Mucosa of descending colon (tissue), 3 donors: ENCODE measurements at regions not wholly inside any gene's neighbourhood (a gene's known extent, or its start where the extent isn't known, plus 50 kb on each side); places are given as distances from the start of the nearest gene placed in this dataset.
"Not testable (repeated sequence)": the region's sequence is repeated elsewhere in the genome, so short reads cannot be mapped to it uniquely, and the experiment has no call there.

Experiments used
- ATAC-seq: fragments of 200-7000 bp; cut with Tn5 transposase; one replicate; pipeline ENCODE4 v1.9.1; 2020; ENCODE audit warnings: mild to moderate bottlenecking, moderate library complexity
- DNase-seq, 3 donors: peaks; one replicate each; pipeline ENCODE4 v3.0.0-alpha.2; 2020
- H3K36me3 ChIP-seq: fragments of 200-600 bp; one replicate; pipeline ENCODE4 v1.8.0; 2021; ENCODE audit warnings: low read depth, mild to moderate bottlenecking
- H3K4me1 ChIP-seq: fragments of 200-600 bp; one replicate; pipeline ENCODE4 v1.8.0; 2021; ENCODE audit warnings: low read depth, mild to moderate bottlenecking
- H3K4me3 ChIP-seq: fragments of 200-600 bp; one replicate; pipeline ENCODE4 v1.8.0; 2021; ENCODE audit warnings: mild to moderate bottlenecking
- H3K9me3 ChIP-seq: fragments of 200-600 bp; one replicate; pipeline ENCODE4 v1.8.0; 2021; ENCODE audit warnings: mild to moderate bottlenecking
- intact Hi-C, 2 donors: fragments of 100-400 bp; cut with DNase I in 1 of 2; cut with micrococcal nuclease in 1 of 2; formaldehyde crosslinking; loops; one replicate each; pipeline versions ENCODE4 v1.11.0 to v1.11.1; 2022; cut with DNase I, micrococcal nuclease
- TF ChIP-seq, protein P1 (sequence below): fragments of 200-600 bp; IDR thresholded peaks from one replicate; pipeline ENCODE4 v1.8.0; 2022; ENCODE audit warnings: antibody characterized with exemption, mild to moderate bottlenecking
- donor health status: DM: no; HTN: no; CAD: no; lungs with moderate emphysema.
- donor health status: DM: no; HTN: no; CAD: no.
- donor health status: DM: no; HTN: yes; CAD: no.

DNA sequence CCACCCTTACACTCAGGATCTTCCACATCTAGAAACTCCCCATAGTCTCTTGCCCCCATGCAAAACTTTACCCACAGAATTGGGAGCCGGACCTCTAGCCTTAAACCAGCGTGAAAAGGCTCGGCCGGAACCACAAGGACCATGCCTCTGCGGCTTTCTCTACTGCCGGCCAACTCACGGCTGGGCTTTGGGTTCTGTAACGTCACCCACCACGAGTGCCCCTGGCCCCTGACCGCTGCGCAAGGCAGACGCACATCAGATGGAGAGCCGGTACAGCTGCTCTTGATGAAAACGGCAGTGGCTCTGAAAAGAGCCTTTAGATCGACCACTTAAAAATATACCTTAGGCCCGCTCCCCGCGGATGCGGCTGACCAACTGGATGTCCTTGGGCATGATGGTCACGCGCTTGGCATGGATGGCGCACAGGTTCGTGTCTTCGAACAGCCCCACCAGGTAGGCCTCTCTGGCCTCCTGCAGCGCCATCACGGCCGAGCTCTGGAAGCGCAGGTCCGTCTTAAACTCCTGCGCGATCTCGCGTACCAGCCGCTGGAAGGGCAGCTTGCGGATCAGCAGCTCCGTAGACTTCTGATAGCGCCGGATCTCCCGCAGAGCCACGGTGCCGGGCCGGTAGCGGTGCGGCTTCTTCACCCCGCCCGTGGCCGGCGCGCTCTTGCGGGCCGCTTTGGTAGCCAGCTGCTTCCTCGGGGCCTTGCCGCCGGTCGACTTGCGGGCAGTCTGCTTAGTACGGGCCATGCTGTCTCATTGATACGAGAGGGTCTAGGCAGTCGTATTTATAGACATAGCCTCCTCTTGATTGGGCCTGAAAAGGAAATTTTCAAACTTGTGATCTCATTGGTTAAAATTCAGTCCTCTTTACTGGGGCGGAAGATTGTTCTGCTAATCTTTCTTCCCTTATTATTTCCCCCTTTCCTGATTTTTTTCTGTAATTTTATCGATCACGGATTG is 66.3 kb downstream of the FAM72C start:
- H3K4me1 ChIP-seq, H3K9me3 ChIP-seq, H3K4me3 ChIP-seq, intact Hi-C loops, H3K36me3 ChIP-seq: not testable (repeated sequence)
- peak; percentile 22 to 59 (median 34) for DNase-seq
- peak; percentile 43 for ATAC-seq

DNA sequence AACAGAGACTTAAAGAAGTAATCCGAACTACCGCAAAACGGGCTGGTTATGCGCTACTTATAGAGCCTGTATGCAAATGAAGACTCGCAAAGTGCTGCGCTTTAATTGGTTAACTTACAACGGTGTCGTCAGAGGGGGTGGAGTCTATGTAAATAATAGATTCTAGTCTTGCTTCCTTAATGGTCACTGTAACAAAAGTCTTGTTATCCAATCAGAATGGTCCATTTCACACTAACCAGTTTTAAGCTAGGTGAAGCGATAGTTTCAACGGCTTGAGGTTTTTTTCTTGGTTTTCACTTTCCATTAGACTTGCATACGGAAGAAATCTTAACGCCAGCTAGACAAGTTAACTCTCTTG is 67.2 kb downstream of the FAM72C start:
- DNase-seq, H3K36me3 ChIP-seq, H3K4me3 ChIP-seq, H3K4me1 ChIP-seq, intact Hi-C loops, H3K9me3 ChIP-seq: not testable (repeated sequence)
- peak; percentile 94 for ATAC-seq

DNA sequence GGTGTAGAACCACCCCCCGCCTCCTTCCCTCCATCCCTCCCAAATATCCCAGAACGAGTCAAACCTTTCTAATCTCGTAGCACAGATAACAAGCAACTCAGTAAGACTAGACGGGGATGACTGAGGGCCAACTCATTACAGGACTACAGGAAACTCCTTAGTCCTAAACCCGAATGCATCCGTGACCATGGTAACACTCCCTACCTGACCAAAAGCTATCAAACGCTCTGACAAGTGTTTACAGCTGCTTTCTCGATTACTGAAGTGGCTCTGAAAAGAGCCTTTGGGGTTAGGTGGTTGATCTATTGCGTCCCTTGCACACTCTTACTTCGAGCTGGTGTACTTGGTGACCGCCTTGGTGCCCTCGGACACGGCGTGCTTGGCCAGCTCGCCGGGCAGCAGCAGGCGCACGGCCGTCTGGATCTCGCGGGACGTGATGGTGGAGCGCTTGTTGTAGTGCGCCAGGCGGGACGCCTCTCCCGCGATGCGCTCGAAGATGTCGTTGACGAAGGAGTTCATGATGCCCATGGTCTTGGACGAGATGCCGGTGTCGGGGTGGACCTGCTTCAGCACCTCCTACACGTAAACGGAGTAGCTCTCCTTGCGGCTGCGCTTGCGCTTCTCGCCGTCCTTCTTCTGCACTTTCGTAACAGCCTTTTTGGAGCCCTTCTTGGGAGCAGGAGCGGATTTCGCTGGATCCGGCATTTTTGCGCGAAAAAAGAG is 67.7 kb downstream of the FAM72C start:
- intact Hi-C loops, H3K4me1 ChIP-seq, H3K9me3 ChIP-seq, H3K36me3 ChIP-seq, H3K4me3 ChIP-seq: not testable (repeated sequence)
- peak; percentile 46 for ATAC-seq
- DNase-seq = peak; percentile 26 to 48 (median 33)

DNA sequence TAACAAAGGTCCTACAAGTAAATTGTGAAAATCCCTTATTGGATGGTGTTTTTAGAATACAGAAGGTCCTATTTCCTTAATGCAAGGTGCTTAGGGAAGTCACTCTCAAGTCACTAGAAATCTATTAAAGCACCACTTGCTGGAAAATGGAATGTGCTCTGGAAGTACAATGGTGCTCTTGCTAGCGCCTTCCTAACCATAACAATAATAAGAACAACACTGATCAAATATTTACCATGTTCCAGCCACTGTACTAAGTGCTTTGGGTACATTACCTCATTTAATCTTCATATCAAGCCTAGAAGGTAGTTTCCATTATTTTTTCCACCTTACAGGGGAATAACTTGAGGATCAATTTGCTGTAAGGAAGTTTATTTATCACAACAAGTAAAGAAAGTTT is 75.4 kb downstream of the FAM72C start:
- ATAC-seq, H3K36me3 ChIP-seq, DNase-seq, intact Hi-C loops, H3K4me3 ChIP-seq, H3K4me1 ChIP-seq, H3K9me3 ChIP-seq: not testable (repeated sequence)

DNA sequence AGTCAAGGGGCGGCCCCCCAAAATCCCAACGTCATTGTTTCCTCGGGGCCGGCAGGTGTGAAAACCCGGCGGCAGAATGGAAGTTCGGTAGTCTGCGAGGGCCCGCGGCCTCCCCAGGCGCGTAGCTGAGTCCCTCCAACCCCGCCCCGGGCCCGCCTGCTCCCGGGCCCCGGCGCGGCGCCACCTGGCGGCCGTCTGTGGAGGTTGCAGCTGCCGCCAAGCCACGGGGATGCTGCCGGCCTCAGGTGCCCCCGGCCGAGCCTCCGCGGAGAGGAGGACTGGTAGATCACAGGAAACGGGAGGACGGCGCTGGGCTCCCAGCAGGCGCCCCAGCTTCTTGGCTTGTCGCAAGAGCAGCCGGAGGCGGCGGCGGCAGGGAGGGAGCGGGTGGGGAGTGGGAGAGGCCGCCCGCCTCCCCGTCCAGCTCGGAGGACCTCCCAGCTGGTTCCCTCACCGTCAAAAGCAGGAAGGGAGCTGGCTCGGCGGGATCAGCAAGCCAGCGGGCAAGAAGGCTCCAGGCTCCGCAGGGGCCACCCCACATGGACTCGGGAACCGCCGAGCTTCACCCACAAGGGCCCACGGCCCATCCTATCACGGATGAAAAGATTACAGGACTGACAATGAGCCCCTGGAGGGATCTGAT is 86.7 kb downstream of the FAM72C start:
- H3K4me1 ChIP-seq, H3K4me3 ChIP-seq, H3K9me3 ChIP-seq, intact Hi-C loops, H3K36me3 ChIP-seq: not testable (repeated sequence)
- peak; percentile 97 for ATAC-seq
- TF ChIP-seq, protein P1, sequence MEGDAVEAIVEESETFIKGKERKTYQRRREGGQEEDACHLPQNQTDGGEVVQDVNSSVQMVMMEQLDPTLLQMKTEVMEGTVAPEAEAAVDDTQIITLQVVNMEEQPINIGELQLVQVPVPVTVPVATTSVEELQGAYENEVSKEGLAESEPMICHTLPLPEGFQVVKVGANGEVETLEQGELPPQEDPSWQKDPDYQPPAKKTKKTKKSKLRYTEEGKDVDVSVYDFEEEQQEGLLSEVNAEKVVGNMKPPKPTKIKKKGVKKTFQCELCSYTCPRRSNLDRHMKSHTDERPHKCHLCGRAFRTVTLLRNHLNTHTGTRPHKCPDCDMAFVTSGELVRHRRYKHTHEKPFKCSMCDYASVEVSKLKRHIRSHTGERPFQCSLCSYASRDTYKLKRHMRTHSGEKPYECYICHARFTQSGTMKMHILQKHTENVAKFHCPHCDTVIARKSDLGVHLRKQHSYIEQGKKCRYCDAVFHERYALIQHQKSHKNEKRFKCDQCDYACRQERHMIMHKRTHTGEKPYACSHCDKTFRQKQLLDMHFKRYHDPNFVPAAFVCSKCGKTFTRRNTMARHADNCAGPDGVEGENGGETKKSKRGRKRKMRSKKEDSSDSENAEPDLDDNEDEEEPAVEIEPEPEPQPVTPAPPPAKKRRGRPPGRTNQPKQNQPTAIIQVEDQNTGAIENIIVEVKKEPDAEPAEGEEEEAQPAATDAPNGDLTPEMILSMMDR = peak; percentile 9
- DNase-seq = peak; percentile 60 to 74 (median 66)

DNA sequence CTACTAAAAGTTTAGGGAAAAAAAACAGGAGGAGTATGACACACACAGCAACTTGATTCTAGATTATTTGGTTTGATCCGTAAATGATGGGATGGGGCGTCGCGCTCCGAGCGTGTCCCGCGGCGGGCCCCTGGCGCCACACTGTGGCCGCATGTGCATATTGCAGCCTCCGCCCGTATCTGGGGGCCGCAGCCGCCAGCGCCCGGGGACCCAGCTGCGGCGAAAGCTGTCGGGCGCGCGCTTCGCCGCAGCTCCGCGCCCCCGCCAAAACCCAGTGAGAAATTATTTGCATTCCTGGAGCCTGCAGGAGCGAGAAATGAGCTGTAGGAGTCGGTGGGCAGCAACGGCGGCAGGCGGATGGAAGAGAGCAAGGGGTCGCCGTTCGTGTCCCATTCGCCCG is 87.3 kb downstream of the FAM72C start:
- H3K4me1 ChIP-seq, intact Hi-C loops, H3K9me3 ChIP-seq, H3K4me3 ChIP-seq, H3K36me3 ChIP-seq: not testable (repeated sequence)
- ATAC-seq (peak; percentile 92), DNase-seq (peak in 2 of 3 donors; percentile 33 to 48)

DNA sequence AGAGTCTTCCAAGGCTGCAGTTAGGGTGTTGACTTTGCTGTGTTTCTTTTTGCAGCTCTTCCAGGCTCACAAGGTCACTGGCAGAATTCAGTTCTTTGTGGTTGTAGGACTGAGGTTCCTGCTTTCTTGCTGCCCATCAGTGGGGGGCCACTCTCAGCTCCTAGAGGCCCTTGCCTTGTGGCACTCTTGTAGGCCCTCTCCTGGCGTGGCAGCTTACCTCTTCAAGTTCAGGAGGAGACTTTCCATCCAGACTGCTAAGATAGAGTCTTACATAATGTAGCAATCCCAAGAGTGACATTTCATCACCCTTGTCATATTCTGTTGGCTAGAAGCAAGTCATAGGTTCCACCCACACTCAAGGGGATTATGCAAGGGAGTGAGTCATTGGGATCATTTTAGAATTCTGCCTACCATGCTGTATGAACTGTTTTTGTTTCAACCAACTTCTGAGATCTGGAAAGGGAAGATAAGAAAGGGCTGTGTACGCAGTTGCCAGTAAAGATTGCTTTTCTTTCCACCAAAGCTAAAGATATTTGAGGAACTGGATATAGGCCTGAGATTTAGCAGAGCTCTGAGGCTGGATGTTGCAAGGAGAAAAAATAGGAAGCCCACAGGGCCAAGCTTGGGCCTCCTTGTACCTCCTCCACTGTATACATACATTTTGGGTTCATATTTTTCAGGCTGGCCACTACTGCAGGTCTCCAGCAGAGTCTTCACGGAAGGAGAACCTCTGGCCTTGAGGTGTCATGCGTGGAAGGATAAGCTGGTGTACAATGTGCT is 91.8 kb downstream of the FAM72C start:
- intact Hi-C loops, DNase-seq, H3K9me3 ChIP-seq, H3K4me3 ChIP-seq, H3K4me1 ChIP-seq, H3K36me3 ChIP-seq: not testable (repeated sequence)
- ATAC-seq = peak; percentile 32

DNA sequence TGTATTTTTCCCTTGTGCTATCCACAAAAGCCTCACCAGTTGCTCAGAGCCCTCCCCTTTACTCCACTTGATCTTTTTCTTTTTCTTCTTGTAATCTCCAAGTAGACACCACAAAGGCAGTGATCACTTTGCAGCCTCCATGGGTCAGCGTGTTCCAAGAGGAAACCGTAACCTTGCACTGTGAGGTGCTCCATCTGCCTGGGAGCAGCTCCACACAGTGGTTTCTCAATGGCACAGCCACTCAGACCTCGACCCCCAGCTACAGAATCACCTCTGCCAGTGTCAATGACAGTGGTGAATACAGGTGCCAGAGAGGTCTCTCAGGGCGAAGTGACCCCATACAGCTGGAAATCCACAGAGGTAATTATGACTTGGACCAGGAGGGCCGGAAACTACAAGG is 95.8 kb downstream of the FAM72C start:
- H3K4me3 ChIP-seq, H3K36me3 ChIP-seq, ATAC-seq, H3K4me1 ChIP-seq, intact Hi-C loops, H3K9me3 ChIP-seq, DNase-seq: not testable (repeated sequence)

DNA sequence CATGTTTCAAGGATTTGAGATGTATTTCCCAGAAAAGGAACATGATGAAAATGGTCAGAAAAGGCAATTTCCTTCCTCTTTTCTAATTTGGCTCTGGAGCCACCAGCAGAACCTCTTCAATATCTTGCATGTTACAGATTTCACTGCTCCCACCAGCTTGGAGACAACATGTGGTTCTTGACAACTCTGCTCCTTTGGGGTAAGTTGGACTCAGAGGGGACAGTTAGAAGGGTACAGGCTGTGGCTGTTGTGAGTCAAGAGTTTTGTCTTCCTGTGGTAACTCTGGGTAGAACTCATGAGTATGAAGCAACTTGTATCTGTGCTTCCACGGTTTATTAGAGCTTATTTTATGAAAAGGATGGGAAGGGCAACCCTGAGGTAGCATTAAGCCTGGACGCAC is 97.2 kb downstream of the FAM72C start:
- DNase-seq, ATAC-seq, H3K4me1 ChIP-seq, intact Hi-C loops, H3K9me3 ChIP-seq, H3K4me3 ChIP-seq, H3K36me3 ChIP-seq: not testable (repeated sequence)

DNA sequence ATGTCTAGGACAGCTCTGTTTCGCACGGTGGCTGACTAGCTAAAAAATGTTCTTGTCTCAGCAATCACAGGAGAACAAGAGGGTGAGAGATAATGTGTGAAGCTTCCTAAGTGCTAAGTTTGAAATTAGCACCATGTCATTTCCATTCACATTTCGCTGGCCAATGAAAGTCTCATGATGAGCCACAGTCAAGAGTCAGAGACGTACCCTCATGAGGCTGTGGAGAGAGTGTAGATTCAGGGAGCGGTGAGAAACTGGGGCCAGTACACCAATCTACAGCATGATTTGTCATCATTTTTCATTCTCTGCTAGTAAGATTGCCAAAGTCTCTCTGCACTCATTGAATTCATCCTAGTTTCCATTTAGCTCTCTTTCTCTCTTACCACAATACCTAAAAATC is 98.1 kb downstream of the FAM72C start:
- H3K9me3 ChIP-seq, H3K36me3 ChIP-seq, intact Hi-C loops, ATAC-seq, H3K4me1 ChIP-seq, H3K4me3 ChIP-seq, DNase-seq: not testable (repeated sequence)

DNA sequence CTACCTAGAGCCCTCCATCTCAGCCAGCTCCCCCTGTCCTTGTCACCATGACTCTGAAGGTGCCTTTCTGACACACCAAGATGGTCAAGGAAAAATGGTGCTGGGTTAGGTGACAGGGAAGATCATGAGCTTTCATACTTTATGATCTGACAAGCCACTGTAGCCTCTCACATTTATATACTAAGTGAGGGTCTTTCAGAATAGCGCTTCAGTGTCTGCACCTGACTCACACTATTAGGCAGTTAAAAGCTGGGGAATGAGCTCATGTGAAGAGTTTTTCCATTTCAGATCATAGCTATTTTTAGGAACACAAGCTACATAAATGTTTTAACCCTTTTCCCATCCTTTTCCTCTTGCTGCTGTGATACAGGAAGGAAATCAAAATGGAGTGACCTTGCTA is 101.4 kb downstream of the FAM72C start:
- H3K4me3 ChIP-seq, ATAC-seq, H3K9me3 ChIP-seq, intact Hi-C loops, H3K36me3 ChIP-seq, DNase-seq, H3K4me1 ChIP-seq: not testable (repeated sequence)

DNA sequence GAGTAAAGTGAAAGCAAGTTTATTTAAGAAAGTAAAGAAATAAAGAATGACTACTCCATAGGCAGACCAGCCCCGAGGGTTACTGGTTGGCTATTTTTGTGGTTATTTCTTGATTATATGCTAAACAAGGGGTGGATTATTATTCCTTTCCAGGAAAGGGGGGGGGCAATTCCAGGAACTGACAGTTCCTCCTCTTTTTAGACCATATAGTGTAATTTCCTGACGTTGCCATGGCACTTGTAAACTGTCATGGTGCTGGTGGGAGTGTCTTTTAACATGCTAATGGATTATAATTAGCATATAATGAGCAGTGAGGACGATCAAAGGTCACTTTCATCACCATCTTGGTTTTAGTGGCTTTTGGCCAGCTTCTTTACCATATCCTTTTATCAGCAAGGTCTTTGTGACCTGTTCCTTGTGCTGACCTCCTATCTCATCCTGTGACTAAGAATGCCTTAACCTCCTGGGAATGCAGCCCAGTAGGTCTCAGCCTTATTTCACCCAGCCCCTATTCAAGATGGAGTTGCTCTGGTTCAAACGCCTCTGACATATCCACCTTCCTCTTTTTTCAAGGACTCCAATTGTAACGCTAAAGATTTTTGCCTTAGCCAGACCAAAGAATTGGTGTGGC is 104.1 kb downstream of the FAM72C start:
- ATAC-seq, H3K36me3 ChIP-seq, H3K4me3 ChIP-seq, H3K4me1 ChIP-seq, intact Hi-C loops, H3K9me3 ChIP-seq, DNase-seq: not testable (repeated sequence)
